ENCODE measurements at regions not wholly inside any gene's neighbourhood (a gene's known extent, or its start where the extent isn't known, plus 50 kb on each side); places are given as distances from the start of the nearest gene placed in this dataset.

DNA sequence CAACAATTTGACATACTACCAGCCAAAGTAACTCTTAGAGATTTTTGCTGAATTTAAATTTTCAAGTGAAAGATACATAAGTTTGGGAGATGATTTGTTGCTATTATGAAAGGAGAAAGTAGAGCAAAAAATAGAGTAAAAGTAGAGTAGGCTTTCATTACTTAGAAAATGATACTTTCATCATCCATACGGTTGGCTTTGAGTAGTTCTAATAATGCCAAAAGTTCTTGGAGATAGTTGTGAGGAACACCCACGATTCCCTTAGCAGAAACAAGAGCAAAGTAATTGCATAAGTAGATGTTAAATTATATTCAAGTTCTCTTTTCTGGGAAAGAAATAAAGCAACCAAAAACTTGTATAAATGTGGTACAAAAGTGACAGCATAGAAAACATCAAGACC lies 95.0 kb upstream of the VAV3 start:
- Histone ChIP-seq H3K4me1 (peaks cover 0 to 11% (median 8%) of the 10 kb centered on the region in 4 donors), H3K27ac (no peak overlapping the region), H3K4me3 (no peak overlapping the region), H3K36me3 (no peaks in the 10 kb centered on the region), H3K9me3 (no peaks in the 10 kb centered on the region), H3K27me3 (no peaks in the 10 kb centered on the region)
- TF ChIP-seq POLR2AphosphoS5 (IDR thresholded peaks at IDR 0.05) (no peak), POLR2A (IDR thresholded peaks at IDR 0.05) (no peak), EP300 (IDR thresholded peaks at IDR 0.05) (no peak), CTCF (IDR thresholded peaks at IDR 0.05) (no peak)
- no peak for DNase-seq
- 55 to 67% methylated on average over 2 of the region's 2 CpGs for WGBS, 2 donors
- peak in 1 of 2 donors; percentile 43 for ATAC-seq (ENCODE audit: low FRiP score in 2 of 2)

- Histone ChIP-seq H3K9me3 (no peaks in the 10 kb centered on the region), H3K27me3 (no peaks in the 10 kb centered on the region), H3K27ac (peak overlapping the region in 2 of 4 donors; percentile 26 to 39), H3K4me3 (no peak overlapping the region), H3K4me1 (peaks cover 4 to 19% (median 14%) of the 10 kb centered on the region in 4 donors), H3K36me3 (no peaks in the 10 kb centered on the region)
- DNase-seq (peak in 1 of 2 donors; percentile 78), ATAC-seq (ENCODE audit: low FRiP score in 2 of 2) (peak in 1 of 2 donors; percentile 63)
- TF ChIP-seq POLR2A (IDR thresholded peaks at IDR 0.05): peak in 1 of 4 donors; percentile 59
- no peak for TF ChIP-seq POLR2AphosphoS5 (IDR thresholded peaks at IDR 0.05)
- TF ChIP-seq EP300 (IDR thresholded peaks at IDR 0.05): no peak
- no peak for TF ChIP-seq CTCF (IDR thresholded peaks at IDR 0.05)
- WGBS, 2 donors: 45 to 56% methylated on average over 3 of the region's 3 CpGs
These were observed 92.6 kb upstream of the VAV3 start for GRCh38 chr1:108057541-108057940.

DNA sequence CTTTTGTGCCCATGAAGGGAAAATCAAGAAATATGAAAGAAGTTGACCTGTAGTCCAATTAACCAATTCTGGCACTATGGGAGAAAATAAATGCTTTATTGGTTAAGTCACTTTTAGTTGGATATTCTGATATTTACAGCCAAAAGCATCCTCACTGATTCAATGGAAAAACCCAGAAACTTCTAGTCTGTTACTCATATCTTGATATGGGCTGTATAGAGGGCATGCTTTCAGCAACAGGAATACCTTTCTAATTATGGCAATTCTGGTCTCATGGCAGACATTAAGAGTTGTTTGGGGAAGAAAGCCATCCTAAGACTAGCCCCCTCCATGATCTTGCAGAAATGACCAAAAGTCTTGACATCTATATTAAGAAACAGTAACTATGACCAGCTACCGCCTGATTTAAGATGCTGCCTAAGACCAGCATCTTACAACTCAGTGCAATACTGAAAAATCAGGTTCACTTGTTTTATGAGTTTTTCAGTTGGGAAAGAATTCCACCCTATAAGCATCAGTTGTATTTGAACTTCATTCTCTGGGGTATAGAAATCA lies 91.5 kb upstream of the VAV3 start:
- ATAC-seq (ENCODE audit: low FRiP score in 2 of 2) (no peak), DNase-seq (no peak)
- H3K9me3 ChIP-seq: no peaks in the 10 kb centered on the region
- no peaks in the 10 kb centered on the region for H3K27me3 ChIP-seq
- H3K27ac ChIP-seq: no peak overlapping the region
- no peak for TF ChIP-seq POLR2A (IDR thresholded peaks at IDR 0.05)
- no peak for TF ChIP-seq POLR2AphosphoS5 (IDR thresholded peaks at IDR 0.05)
- TF ChIP-seq CTCF (IDR thresholded peaks at IDR 0.05): no peak
- TF ChIP-seq EP300 (IDR thresholded peaks at IDR 0.05): no peak
- 96 to 100% methylated on average over 1 of the region's 1 CpG for WGBS, 2 donors
- H3K4me1 ChIP-seq: peaks cover 4 to 29% (median 23%) of the 10 kb centered on the region in 4 donors
- no peaks in the 10 kb centered on the region for H3K36me3 ChIP-seq
- no peak overlapping the region for H3K4me3 ChIP-seq

GRCh38 chr1:108055387-108055786 lies 90.4 kb upstream of the VAV3 start:
- TF ChIP-seq CTCF (IDR thresholded peaks at IDR 0.05) (no peak), POLR2AphosphoS5 (IDR thresholded peaks at IDR 0.05) (no peak), POLR2A (IDR thresholded peaks at IDR 0.05) (no peak), EP300 (IDR thresholded peaks at IDR 0.05) (no peak)
- ATAC-seq (ENCODE audit: low FRiP score in 2 of 2) (no peak), DNase-seq (no peak)
- H3K27me3 ChIP-seq: no peaks in the 10 kb centered on the region
- H3K4me1 ChIP-seq: peaks cover 8 to 40% (median 29%) of the 10 kb centered on the region in 4 donors
- no peaks in the 10 kb centered on the region for H3K36me3 ChIP-seq
- 71 to 73% methylated on average over 2 of the region's 2 CpGs for WGBS, 2 donors
- no peak overlapping the region for H3K27ac ChIP-seq
- H3K9me3 ChIP-seq: no peaks in the 10 kb centered on the region
- H3K4me3 ChIP-seq: no peak overlapping the region

DNA sequence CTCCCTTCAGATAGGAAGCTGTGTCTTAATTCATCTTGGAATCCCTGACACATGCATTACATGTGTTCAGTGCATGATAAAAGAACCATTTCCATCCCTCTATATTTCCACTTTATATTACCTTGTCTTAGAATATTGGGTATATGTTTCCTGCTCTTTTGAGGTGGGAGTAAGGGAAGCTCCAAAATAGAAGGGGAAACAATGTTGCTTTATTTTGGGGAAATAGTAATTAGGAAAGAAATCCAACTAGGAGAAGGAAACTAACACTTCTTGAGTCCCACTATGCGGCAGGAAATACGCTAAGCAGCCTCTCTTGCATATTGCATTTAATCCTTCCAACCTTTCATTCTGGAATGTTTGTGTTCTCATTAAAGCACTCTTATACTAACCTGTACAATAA lies 89.4 kb upstream of the VAV3 start:
- TF ChIP-seq POLR2AphosphoS5 (IDR thresholded peaks at IDR 0.05) (no peak), EP300 (IDR thresholded peaks at IDR 0.05) (no peak), POLR2A (IDR thresholded peaks at IDR 0.05) (no peak), CTCF (IDR thresholded peaks at IDR 0.05) (no peak)
- Histone ChIP-seq H3K36me3 (no peaks in the 10 kb centered on the region), H3K4me3 (no peak overlapping the region), H3K9me3 (no peaks in the 10 kb centered on the region), H3K27me3 (no peaks in the 10 kb centered on the region), H3K27ac (no peak overlapping the region), H3K4me1 (peaks cover 18 to 50% (median 36%) of the 10 kb centered on the region in 4 donors)
- 61 to 81% methylated on average over 2 of the region's 2 CpGs for WGBS, 2 donors
- ATAC-seq (ENCODE audit: low FRiP score in 2 of 2) (no peak), DNase-seq (no peak)
